Epithelial cell of prostate (primary cell): ENCODE measurements at regions not wholly inside any gene's neighbourhood (a gene's known extent, or its start where the extent isn't known, plus 50 kb on each side); places are given as distances from the start of the nearest gene placed in this dataset.

Experiments
- DNase-seq: peaks from one replicate; pipeline ENCODE4 v3.0.0-alpha.2; 2011; ENCODE audit warnings: low read depth, low spot score
- H3K27ac ChIP-seq: fragments of 450-650 bp; 2 replicates; pipeline ENCODE4 v1.5.1; 2017; ENCODE audit warnings: mild to moderate bottlenecking

GRCh38 chr4:165609653-165610052 lies 230.8 kb downstream of the CPE start:
- no peak for DNase-seq
- H3K27ac ChIP-seq: no peak overlapping the region

GRCh38 chr4:165610679-165611437 lies 232.1 kb downstream of the CPE start:
- no peak overlapping the region for H3K27ac ChIP-seq
- DNase-seq: no peak

DNA sequence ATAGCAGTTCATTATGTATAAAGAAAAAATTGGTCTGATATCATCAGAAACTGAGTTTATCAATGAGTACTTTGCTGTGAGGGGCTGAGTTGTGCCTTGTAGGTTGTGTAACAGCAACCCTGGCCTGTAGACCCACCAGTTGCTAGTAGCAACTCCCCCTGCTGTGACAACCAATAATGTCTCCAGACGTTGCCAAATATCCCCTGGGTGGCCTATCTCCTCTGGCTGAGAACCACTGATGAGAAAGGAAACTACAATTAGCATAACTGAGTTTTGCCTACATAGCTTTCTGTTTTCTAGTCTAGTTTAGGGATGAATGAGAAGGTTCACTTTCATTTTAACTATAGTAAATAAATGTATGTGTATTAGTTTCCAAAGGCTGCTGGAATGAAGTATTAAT lies 234.1 kb downstream of the CPE start:
- no peak for DNase-seq
- no peak overlapping the region for H3K27ac ChIP-seq

DNA sequence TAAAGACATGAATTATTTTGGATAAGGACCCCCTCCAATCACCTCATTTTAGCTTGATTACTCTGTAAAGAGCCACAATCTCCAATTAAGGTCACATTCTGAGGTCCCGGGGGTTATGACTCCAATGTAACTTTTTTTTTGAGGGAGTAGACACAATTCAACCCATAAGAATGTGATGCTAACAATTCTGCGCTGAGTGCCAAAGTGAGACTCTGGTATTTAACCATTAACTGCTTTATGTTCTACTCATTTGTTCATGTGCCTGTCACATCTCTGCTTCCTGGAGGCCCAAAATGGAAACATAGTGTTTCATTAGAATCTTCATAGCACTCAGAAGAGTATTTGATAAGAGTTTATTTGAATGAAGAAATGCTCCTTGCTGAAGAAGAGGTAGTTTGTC lies 234.8 kb downstream of the CPE start:
- DNase-seq: no peak
- H3K27ac ChIP-seq: no peak overlapping the region

DNA sequence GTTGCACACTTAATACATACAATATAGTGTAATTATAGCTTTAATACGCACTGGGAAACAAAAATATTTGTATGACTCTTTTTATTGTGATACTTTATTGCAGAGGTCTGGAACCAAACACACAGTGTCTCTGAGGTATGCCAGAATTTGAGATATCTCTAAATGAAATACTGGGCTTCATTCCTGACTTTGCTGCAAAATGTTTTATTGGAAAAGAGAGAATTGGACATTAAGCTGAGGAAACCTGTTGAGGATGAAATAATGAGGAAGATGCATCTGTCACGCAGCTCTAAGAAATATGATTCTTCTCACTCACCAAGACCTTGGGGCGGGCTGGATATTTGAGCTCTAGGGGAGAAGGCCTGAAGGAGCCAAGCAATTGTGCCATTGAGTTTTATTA lies 242.1 kb downstream of the CPE start:
- no peak for DNase-seq
- no peak overlapping the region for H3K27ac ChIP-seq

GRCh38 chr4:165621983-165622382 lies 243.2 kb downstream of the CPE start:
- peak overlapping the region; percentile 46 for H3K27ac ChIP-seq
- DNase-seq: peak; percentile 10

DNA sequence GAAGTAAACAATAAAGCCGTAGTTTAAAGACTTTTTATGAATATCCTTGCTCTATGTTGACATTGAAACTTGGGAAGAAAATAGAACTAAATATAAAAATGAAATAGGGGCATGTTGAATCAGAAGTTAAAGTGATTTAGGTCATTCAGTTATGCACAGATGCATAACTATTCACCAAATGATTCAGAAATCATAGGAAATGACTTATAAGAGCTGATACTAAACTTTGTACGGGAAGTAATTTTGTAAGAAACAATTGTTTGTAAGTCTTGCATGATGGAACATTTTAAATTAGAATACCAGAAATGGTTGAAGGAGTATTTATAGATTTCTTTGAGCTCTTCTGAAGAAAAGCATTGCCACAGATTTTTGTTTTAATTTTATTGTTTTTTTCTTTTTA lies 246.5 kb downstream of the CPE start:
- no peak for DNase-seq
- peak overlapping the region; percentile 0 for H3K27ac ChIP-seq

GRCh38 chr4:165626316-165626715 lies 246.7 kb upstream of the TLL1 start:
- no peak overlapping the region for H3K27ac ChIP-seq
- DNase-seq: no peak

GRCh38 chr4:165627128-165627527 lies 245.9 kb upstream of the TLL1 start:
- no peak for DNase-seq
- no peak overlapping the region for H3K27ac ChIP-seq

GRCh38 chr4:165627548-165627947 lies 245.5 kb upstream of the TLL1 start:
- no peak for DNase-seq
- H3K27ac ChIP-seq: no peak overlapping the region

DNA sequence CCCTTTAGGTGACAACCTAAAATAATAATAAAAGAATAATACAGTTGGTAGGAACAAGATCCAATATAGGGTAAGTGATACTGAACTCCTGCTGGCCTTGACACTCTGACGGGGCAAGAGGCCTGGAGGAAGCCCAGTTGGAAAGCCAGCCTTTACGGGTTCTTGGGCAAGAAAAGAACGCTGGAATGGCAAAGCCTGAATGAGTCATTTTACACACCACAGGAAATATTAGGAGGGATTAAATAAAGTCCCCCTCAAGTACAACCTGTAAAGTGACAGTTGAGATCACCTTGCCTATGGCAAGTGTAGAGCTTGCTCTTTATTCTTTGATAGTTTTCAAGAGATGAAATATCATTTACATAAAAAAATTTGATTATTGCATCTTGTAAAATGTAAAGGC lies 244.5 kb upstream of the TLL1 start:
- no peak for DNase-seq
- H3K27ac ChIP-seq: no peak overlapping the region

DNA sequence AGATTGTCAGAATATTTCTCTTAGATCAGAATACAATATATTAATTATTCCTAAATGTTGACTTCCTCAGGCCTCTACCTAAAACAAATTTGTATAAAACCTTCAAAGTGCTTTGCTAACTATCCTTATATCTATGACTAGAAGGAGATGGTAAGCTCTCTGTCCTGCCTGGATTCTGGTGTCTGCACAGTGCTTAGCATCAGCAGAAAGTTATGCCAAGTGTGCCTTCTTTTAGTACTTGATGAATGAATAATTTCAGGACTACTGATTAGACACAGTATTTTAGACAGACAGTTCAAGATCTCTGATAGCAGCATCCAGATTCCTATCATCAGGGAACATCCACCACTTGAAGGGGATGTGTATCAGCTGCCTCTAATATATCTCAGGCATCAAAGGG lies 242.4 kb upstream of the TLL1 start:
- H3K27ac ChIP-seq: peak overlapping the region; percentile 36
- DNase-seq: no peak

DNA sequence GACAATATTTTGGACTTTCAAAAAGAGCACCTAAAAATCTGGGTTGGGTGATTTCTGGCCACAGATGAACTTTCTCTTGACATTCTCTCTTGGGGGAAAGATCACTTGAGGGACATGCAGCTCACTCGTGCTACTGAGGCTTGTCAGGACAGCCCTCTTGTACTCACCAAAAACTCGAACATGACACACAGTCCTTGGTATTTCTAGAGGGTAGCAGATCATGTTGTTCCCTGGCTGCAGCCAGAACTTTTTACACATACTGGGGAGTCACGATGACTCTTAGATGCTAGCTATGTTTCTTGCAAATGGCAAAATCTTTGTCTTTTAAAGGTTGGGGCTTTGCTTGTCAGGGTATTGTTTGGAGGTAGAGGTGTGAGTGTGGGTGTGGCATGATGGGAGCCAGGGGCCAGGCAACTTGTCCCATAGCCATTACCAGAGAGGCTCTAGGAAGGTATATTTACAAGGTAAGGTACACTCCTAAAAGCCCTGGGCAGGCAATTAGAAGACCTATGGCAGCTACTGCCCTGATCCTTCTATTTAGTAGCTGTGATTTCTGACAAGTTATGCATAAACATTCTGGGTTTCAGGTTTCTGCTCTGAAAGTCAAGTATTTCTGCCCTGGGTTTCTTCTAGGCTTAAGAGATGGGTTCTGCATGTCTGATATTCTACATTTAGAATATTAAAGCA lies 241.7 kb upstream of the TLL1 start:
- peak overlapping the region; percentile 36 for H3K27ac ChIP-seq
- peak; percentile 51 for DNase-seq

- peak overlapping the region; percentile 36 for H3K27ac ChIP-seq
Measured at GRCh38 chr4:165631912-165632311, 241.1 kb upstream of the TLL1 start.

DNA sequence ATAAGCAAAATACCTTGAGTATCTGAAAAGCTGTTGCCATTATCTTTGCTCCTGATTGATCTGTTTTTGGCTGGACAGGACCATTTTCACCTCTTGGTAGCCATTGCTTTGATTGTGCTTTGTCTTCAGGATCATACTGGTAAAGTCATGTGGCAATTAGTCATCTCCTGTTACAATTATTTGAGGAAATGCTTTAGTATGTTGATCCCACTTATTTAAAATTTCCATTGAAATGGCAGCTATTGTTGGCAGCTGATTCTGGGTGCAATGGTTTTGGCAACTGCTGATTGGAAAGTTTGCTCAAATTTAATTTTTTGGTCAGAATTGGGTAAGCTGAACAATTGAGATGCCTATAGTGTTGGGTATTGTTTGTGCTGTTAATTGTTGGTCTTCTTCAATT lies 238.3 kb upstream of the TLL1 start:
- no peak overlapping the region for H3K27ac ChIP-seq
- DNase-seq: no peak

More at GRCh38 chr4:165631912-165632311, 241.1 kb upstream of the TLL1 start:
- DNase-seq: no peak

GRCh38 chr4:165635381-165635780 lies 237.7 kb upstream of the TLL1 start:
- no peak overlapping the region for H3K27ac ChIP-seq

DNA sequence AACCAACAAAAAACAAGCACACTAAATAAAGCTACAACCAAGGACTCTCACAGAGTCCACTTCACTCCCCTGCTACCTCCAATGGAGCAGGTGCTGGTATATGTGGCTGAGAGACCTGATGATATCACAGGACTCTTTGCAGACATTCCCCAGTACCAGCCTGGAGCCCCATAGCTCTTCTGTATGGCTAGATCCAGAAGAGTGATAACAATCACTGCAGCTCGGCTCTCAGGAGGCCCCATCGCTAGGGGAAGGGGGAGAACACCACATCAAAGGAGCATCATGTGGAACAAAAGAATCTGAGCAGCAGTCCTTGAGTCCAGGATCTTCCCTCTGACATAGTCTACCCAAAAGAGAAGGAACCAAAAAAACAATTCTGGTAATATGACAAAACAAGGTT lies 237.1 kb upstream of the TLL1 start:
- no peak for DNase-seq
- H3K27ac ChIP-seq: no peak overlapping the region

More at GRCh38 chr4:165635381-165635780, 237.7 kb upstream of the TLL1 start:
- no peak for DNase-seq

DNA sequence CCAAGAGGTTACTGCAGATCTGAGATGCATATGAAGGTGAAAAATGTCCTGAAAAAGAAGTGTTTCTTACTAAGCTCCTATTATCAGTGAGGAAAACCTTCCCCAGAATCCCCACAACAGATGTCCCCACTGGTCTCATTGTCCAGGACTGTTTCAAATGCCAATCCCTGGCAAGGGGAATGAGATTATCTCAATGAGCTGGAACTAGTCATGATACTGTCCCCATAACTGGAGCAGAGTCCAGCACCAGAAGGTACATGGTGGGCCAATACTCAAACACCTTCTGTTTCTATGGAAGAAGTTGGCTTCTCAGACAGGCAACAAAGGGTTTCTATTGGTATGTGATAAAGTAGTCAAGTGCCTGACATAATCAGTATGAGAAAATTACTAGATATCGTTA lies 221.1 kb upstream of the TLL1 start:
- DNase-seq: no peak
- no peak overlapping the region for H3K27ac ChIP-seq

DNA sequence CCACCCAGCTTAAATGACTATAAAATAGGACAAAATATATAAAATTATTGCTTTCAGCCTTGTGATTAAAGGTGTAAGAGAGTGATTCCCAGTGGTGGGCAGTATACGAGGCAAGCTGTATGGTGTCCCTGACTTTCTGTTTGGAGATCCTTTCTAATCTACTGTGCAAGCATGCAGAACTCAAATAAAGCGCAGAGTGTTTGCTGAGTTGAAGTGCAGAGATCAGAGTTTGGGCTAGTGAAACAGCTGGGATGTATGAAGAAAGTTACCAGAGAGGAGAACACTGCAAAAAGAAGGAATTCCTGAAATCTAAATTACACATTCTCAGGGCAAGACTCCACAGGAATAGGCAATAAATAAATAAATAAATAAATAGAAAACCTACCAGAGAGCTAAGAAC lies 218.5 kb upstream of the TLL1 start:
- H3K27ac ChIP-seq: no peak overlapping the region
- no peak for DNase-seq

DNA sequence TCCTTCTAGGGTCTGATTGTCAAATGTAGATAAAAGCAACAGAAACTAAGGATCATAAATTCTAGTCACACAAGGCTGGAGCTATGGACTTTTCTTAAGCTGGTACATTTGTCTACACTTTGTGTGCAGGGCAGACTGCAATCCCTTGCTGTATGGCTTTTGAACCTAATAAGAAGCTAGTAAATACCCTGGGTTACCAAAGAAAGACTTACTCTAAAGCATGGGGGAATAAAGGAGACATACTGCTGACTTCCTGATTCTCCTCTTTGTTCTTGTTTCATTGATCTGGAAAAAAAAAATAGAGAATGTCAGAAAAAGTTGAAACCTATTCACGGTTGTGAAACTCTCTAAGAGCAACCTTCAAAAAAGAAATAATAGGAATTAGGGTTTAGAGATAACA lies 216.6 kb upstream of the TLL1 start:
- H3K27ac ChIP-seq: no peak overlapping the region
- DNase-seq: no peak

- no peak overlapping the region for H3K27ac ChIP-seq
- no peak for DNase-seq
Measured at GRCh38 chr4:165656829-165657490, 216.1 kb upstream of the TLL1 start.
